Skeletal muscle tissue (tissue), 3 donors: ENCODE measurements at regions not wholly inside any gene's neighbourhood (a gene's known extent, or its start where the extent isn't known, plus 50 kb on each side); places are given as distances from the start of the nearest gene placed in this dataset.

Experiments used
- H3K27ac ChIP-seq: one replicate; pipeline ENCODE4 v1.7.0; 2013; ENCODE audit warnings: mild to moderate bottlenecking, low read depth, low read length, inconsistent platforms
- H3K27me3 ChIP-seq, 3 donors: one replicate each; pipeline ENCODE4 v1.7.0; 2013; ENCODE audit warnings: low read length in 3 of 3; ENCODE audit not compliant: control insufficient read depth in 3 of 3, insufficient read depth in 3 of 3
- H3K36me3 ChIP-seq, 3 donors: one replicate each; pipeline ENCODE4 v1.7.0; 2013; ENCODE audit warnings: low read length in 3 of 3; ENCODE audit not compliant: control insufficient read depth in 3 of 3, insufficient read depth in 3 of 3
- H3K4me1 ChIP-seq, 3 donors: one replicate each; pipeline ENCODE4 v1.7.0; 2013; ENCODE audit warnings: low read length in 3 of 3, mild to moderate bottlenecking in 3 of 3; ENCODE audit not compliant: control insufficient read depth in 3 of 3, insufficient read depth in 3 of 3
- H3K4me3 ChIP-seq, 3 donors: one replicate each; pipeline ENCODE4 v1.7.0; 2013; ENCODE audit warnings: low read length in 3 of 3
- H3K9ac ChIP-seq, 3 donors: one replicate each; pipeline ENCODE4 v1.7.0; 2013; ENCODE audit warnings: low read length in 3 of 3, mild to moderate bottlenecking in 3 of 3, moderate library complexity in 2 of 3, low read depth in 1 of 3
- H3K9me3 ChIP-seq, 3 donors: one replicate each; pipeline ENCODE4 v1.7.0; 2013; ENCODE audit warnings: low read length in 3 of 3; ENCODE audit not compliant: control insufficient read depth in 3 of 3
- donor health status: Osteomylitis.

DNA sequence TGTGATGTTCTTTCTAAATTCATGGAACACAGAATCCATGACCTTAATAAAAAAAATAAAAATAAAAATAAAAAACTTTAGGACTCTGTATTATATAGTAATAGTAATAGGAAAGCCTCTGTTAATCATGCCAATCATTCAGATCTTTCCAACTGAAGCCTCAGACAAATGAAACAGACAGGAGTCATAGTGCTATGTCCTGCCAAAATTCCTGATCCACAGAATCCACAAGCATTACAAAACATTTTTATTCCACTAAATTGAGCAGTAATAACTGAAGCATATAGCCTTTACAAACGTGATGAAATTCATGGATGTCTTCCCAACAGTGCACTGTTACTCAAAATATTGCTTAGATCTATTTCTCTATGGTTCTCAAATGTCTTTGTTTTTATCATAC, 820.6 kb upstream of the PCDH9 start:
- no peaks in the 10 kb centered on the region for H3K9me3 ChIP-seq
- no peaks in the 10 kb centered on the region for H3K36me3 ChIP-seq
- H3K9ac ChIP-seq: no peak overlapping the region
- no peak overlapping the region for H3K27ac ChIP-seq
- H3K27me3 ChIP-seq: no peaks in the 10 kb centered on the region
- no peak overlapping the region for H3K4me3 ChIP-seq
- H3K4me1 ChIP-seq: no peaks in the 10 kb centered on the region

DNA sequence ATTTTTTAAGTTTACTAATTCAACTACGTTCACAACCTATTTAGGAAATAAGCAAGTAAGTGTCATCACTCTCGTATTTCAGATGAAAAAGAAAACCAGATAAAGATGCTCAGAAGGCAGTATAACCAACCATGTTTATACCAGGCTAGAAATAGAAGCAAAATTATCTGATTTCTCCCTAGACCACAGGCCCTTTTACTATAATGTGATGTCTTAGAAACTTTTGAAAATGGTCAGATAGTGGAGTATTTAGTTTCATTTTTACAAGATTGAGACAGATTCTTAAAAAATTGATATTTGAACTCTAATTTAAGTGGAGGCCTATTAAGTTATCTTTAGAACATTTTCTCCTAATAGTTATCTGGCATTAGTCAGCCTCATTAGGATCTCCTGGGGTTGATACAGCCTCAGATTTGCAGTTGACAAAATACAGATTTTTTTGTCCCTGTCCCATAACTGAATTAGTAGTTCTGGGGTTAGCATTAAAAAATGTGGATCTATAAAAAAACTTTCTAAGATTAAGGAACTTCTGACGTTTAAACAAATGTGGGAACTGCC, 818.7 kb upstream of the PCDH9 start:
- no peaks in the 10 kb centered on the region for H3K9me3 ChIP-seq
- no peaks in the 10 kb centered on the region for H3K36me3 ChIP-seq
- H3K27me3 ChIP-seq: no peaks in the 10 kb centered on the region
- no peak overlapping the region for H3K27ac ChIP-seq
- H3K4me3 ChIP-seq: no peak overlapping the region
- no peak overlapping the region for H3K9ac ChIP-seq
- no peaks in the 10 kb centered on the region for H3K4me1 ChIP-seq

DNA sequence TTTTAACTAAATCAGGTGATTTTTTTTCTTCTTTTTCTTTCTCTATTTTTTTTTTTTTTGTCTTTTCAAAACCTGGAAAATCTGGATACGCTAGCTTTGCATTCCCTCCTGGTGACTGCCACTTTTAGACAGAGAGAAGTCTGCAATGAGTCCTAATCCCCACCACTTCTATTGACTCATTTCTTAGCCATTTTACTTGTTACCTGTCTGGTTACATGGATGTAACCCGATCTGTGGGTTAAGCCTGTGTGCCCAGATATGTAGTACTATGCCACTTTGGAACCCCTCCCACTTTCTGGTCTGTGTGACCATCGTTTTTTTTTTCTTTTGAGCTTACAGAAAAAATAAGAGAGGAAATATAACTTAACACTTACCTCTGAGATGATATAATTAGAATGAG, 817.8 kb upstream of the PCDH9 start:
- Histone ChIP-seq H3K27me3 (no peaks in the 10 kb centered on the region), H3K36me3 (no peaks in the 10 kb centered on the region), H3K9ac (no peak overlapping the region), H3K9me3 (no peaks in the 10 kb centered on the region), H3K27ac (no peak overlapping the region), H3K4me3 (no peak overlapping the region), H3K4me1 (no peaks in the 10 kb centered on the region)

DNA sequence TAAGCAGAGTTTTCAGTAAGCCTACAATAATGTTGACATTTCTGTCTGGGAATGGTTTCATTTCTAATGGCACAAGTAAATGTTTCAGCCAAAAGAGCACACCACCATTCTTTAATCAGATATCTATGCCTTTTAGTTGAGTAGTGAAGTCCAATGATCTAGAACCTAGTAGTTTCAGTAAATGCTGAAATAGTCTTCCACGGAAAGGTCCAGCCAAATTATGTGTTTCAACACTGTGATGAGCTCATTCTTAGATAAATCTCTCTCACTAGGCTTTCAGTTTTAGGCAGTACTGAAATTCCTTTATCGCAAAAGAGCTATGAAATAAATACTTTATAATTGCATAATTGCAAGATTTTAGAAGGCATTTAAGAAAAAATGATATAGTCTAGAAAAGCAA, 816.8 kb upstream of the PCDH9 start:
- Histone ChIP-seq H3K27ac (no peak overlapping the region), H3K9me3 (no peaks in the 10 kb centered on the region)

DNA sequence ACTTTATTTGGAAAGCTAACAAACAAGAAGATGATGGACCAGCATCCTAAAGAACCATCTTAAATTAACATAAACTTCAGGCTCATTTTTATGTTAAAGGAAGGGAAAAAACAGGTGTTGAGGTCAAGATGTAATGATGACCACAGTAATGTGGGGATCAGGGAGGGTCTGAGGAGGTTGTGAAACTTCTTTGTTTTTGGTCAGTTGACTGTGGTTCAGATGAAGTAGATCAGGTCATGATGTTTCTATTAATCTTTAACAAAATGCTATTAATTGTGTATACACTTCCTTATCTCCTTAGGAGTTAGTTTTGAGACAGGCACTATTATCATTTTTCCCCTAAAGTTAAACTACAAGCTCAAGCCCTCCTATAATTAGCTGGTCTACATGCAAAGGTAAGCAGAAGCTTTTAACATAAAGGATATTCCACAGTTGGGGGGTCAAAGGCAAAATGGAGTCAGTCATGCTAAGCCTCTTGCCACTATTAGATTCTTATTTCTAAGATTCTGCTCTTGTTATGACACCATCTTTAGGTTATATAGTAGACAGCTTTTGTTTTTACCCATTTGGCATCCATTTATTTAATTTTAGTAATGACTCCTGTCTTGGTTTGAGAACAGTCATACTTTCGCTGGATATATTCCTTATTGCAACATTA, 800.1 kb upstream of the PCDH9 start:
- no peak overlapping the region for H3K27ac ChIP-seq
- no peaks in the 10 kb centered on the region for H3K4me1 ChIP-seq
- no peaks in the 10 kb centered on the region for H3K27me3 ChIP-seq
- H3K9ac ChIP-seq: no peak overlapping the region
- H3K4me3 ChIP-seq: no peak overlapping the region
- no peaks in the 10 kb centered on the region for H3K36me3 ChIP-seq
- H3K9me3 ChIP-seq: no peaks in the 10 kb centered on the region

More for the DNA sequence above, 816.8 kb upstream of the PCDH9 start:
- Histone ChIP-seq H3K9ac (no peak overlapping the region), H3K4me3 (no peak overlapping the region), H3K27me3 (no peaks in the 10 kb centered on the region), H3K4me1 (no peaks in the 10 kb centered on the region), H3K36me3 (no peaks in the 10 kb centered on the region)

DNA sequence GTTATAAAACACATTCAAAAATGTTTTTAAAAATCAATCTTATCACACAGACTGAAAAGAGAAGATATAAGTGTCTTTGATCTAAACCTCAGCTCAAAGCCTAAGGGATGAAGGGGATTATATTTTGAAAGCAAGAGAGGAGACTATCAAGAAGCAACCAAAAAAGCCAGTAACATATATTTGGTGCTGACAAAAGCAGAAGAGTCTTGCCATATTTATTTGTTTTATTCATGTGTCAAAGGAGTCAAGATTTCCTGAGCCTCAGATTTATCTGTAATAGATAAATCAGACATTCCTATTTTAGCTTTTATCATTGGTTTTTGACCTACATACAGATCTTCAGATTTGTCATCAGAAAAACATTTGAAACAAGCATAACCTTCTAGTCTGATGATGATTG, 798.6 kb upstream of the PCDH9 start:
- Histone ChIP-seq H3K27me3 (no peaks in the 10 kb centered on the region), H3K4me3 (no peak overlapping the region), H3K4me1 (no peaks in the 10 kb centered on the region), H3K36me3 (no peaks in the 10 kb centered on the region), H3K27ac (no peak overlapping the region), H3K9me3 (no peaks in the 10 kb centered on the region), H3K9ac (no peak overlapping the region)

DNA sequence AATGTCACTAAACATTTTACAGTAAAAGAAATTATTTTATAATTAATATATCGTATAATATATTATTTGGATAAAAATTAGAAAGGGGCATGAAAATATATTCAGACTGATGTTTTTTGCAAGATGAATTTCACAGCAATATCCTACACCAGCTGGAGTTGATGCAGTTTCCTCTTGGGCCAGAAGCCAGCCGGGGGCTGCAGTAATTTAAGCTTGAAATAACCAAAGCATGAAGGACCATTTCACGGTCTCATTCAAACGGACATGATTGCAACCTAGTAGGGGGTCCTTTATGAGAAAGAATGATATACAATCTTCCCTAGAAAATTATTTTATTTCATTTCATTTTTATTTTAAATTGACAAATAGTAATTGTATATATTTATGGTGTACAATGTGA, 797.2 kb upstream of the PCDH9 start:
- Histone ChIP-seq H3K27me3 (no peaks in the 10 kb centered on the region), H3K9me3 (no peaks in the 10 kb centered on the region), H3K27ac (no peak overlapping the region), H3K9ac (no peak overlapping the region), H3K36me3 (no peaks in the 10 kb centered on the region), H3K4me3 (no peak overlapping the region), H3K4me1 (no peaks in the 10 kb centered on the region)

DNA sequence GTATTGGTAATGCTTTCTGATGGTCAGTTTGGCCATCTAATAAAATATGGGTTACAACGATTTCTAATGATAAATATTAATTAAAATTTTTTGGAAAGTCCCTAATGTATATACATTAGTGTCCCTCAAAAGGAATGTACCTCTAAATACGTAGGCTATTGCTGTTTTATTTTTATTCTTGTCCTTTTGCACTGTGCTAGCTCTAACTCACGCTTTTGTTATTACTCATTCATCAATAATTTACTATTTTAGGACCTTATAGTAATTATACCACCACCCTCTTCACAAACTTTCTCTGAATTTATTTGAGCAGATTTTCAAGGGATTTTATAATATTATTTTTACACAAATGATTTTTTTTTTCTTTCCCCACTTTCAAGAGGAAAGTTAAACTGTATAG, 795.9 kb upstream of the PCDH9 start:
- Histone ChIP-seq H3K36me3 (no peaks in the 10 kb centered on the region), H3K27ac (no peak overlapping the region), H3K4me1 (no peaks in the 10 kb centered on the region), H3K4me3 (no peak overlapping the region), H3K9ac (no peak overlapping the region), H3K27me3 (no peaks in the 10 kb centered on the region), H3K9me3 (no peaks in the 10 kb centered on the region)

DNA sequence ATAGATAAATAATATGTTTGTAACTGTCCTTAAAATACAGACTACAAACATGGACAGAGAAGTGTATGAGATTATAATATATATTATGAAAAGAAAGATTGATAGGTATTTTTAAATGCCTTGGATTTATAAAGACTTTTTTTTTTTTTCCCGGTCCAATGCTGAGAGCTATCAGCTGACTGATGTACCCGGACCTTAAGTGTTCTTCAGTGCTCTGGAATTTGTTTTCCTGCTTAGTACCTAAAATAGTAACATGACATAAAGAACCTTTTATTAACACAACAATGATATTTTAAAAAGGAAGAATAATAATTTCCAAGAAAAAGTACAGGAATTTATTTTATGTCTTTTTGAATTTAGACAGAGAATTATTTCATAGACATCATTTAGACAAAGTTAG, 795.5 kb upstream of the PCDH9 start:
- no peak overlapping the region for H3K9ac ChIP-seq
- H3K27ac ChIP-seq: no peak overlapping the region
- no peaks in the 10 kb centered on the region for H3K36me3 ChIP-seq
- no peaks in the 10 kb centered on the region for H3K27me3 ChIP-seq
- no peak overlapping the region for H3K4me3 ChIP-seq
- no peaks in the 10 kb centered on the region for H3K4me1 ChIP-seq
- H3K9me3 ChIP-seq: no peaks in the 10 kb centered on the region

DNA sequence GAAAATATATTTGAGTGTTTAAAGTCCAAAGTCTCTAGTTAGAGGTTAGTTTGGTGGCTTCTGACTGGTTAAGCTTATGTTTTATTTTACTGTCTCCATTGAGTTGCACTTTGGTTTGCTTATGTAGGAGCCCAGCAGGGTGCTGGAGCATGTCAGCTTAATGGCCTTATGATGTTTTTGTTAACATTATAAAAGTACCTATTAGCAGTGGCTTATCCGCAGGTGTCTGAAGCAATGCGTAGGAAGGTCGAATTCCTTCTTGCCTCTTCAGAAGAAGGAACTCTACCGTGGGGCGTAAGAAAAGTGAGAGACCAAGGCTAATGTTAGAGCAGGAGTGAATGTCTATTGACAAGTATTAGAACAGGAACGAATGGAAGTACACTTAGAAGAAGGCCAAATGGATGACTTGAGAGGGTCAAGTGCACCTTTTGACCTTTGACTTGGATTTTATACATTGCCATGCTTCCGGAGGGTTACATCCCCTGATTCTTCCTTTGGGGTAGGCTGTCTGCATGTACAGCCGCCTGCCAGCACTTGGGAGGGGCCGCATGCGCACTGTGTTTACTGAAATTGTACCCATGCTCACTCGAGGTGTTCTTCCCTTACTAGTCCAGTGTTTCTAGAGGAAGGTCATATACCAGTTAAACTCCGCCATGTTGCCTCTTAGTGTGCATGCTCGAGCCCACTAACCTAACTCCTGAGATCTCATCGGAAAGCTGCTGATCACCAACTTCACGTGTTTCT, 793.9 kb upstream of the PCDH9 start:
- Histone ChIP-seq H3K4me1 (no peaks in the 10 kb centered on the region), H3K9ac (no peak overlapping the region), H3K36me3 (no peaks in the 10 kb centered on the region), H3K9me3 (no peaks in the 10 kb centered on the region), H3K27me3 (no peaks in the 10 kb centered on the region), H3K4me3 (no peak overlapping the region), H3K27ac (no peak overlapping the region)
